Stimulated activated CD4-positive, alpha-beta T cell treated with anti-CD3 and anti-CD28 coated beads, TNF-alpha, amount 100 ng/mL, for 1 hour (primary cell): ENCODE measurements at regions not wholly inside any gene's neighbourhood (a gene's known extent, or its start where the extent isn't known, plus 50 kb on each side); places are given as distances from the start of the nearest gene placed in this dataset.
"Not testable (repeated sequence)": the region's sequence is repeated elsewhere in the genome, so short reads cannot be mapped to it uniquely, and the experiment has no call there.

Experiments used
- DNase-seq, 3 donors: peaks; one replicate each; pipeline ENCODE4 v3.0.0-alpha.2; 2020; ENCODE audit warnings: low read depth in 3 of 3, low spot score in 1 of 3

DNA sequence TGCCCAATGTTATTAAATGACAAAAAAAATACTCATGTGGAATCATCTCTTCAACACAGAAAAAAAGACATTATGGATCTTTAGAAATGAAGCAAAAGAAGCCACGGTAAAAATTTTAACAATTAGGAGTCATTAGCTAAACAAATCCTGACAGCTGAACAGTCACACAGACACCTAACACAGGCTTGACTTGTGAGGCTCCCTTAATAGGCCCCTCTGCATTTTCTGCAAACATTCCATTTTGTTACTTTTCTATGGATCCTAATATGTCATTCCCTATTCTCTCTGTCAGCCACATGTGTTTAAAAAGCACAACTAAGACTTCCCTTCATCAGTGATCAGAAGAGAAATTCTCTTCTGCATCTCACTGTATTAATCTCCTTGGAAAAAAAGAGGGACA is 1331.5 kb downstream of the CDH8 start:
- DNase-seq = no peak

DNA sequence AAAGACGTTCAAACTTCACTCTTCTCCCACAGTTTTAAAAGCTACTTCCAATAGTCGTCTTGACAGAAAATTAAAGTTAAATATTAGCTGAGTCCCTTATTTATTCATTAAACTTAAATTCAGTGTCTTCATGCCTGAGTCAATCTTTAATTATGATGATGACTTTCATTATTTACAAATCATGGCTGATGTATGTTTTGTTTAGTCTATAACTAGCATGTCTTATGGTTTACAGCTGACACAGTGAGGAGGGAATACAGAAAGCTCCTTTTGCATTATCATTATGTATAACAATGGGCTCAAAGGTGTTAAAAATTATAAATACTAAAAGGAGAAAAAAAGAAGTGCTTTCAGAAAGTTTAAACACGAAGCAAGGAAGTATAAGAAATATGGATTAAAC is 1333.1 kb downstream of the CDH8 start:
- DNase-seq = no peak

DNA sequence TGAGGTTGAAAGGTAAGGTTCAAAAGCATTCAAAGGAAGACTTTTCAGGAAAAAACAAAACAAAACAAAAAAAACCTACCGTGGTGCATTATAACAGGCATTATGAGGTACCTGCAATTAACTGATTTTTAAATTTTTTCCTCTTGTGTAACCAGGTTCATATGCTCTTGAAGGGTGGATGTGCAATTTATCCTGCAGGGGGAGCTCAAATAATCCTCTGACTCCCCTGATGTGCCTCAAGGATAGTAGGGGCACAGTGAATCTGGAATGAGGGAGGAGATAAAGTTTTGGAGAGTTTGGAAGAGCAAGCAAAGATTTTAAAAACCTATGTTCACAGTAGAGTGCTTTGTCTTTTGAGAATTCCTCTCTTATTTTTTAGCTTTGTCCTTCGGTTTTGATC is 1349.4 kb downstream of the CDH8 start:
- DNase-seq = no peak

DNA sequence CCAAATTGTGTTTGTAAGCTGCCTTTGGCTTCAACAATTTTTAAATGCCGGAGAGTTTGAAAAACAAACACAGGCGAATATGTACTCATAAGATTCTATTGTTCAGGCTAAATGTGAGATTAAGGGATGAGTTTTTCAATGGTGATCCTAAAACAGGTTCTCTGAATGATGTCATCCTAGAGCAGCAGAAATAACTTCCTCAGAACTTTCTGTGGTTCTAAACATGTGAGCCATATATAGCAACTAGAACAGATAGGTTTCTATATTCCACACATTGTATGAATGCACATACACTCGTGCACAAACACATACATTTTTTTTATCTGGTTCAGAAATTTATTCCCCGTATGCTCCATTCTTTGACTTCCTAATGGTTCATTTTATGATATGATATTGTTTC is 1352.2 kb downstream of the CDH8 start:
- DNase-seq = no peak

DNA sequence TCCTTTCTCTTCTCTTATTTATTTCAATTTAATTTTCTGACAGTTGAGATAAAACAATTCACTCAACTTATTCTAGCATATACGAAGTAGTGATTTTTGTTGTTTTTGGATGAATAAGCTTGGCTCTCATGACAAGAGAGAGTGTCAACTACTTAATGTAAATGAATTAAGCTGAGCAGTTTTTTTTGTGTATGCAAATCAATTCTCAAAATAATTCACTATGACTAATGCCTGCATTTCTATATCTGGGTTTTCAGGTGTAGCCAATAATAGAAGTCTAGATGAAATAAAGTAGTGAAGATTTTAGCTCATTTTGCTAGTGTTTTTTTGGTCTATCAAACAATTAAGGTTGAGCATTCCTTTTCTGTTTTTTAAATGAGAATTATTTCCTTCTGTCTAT is 1354.0 kb downstream of the CDH8 start:
- DNase-seq = no peak

DNA sequence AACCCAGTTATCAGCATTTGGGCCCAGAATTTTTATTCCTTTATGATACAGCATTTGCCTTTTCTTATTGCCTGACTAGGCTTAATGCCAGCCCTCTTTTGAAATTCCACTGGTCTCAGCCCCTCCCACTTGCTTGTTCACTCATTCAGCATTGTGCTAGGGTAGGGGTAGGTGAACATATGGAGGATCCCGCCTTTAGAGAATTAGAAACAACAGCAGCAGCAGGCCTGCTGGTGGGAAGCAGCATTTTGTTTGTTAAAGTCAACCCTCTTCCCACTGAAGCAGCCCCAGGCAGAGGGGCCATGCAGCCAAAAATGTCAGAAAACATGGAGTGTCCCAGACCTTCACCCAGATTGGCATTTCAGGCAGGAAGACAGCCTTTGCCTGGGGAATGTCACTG is 1355.2 kb downstream of the CDH8 start:
- no peak for DNase-seq

DNA sequence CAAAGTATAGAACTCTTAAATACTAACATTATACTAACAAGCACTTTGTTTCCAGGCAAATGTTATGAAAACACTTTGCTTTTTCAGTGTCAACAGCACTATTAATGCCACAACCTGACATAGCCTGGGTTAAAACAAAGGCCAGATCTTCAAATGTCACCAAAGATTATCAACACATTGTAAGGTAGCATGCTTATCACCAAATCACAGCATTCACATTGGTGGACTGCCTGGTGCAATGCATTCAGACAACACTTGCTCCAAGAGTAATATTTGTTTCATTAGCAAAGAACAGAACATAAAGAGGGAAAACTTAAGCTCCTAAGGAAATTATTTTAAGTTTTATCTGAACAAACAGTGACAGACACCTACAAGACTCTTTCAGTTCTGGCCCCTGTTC is 1361.2 kb downstream of the CDH8 start:
- no peak for DNase-seq

DNA sequence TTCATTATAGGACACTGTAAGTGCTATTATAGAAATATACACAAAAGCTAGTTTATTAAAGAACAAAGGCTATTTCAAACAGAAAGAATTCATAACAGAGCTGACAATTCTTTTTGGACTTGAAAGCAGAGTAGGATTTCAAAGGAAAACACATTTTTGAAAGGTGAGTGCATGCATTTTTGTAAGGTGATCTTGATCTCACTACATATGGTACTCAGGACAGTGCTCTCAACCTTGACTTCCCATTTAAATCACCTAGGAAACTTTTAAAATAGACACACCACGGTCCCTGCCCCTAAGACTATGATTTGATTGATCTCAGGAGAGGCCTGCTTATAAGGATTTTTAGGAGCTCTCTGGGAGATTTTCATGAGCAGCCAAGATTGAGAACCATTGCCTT is 1362.0 kb downstream of the CDH8 start:
- no peak for DNase-seq

DNA sequence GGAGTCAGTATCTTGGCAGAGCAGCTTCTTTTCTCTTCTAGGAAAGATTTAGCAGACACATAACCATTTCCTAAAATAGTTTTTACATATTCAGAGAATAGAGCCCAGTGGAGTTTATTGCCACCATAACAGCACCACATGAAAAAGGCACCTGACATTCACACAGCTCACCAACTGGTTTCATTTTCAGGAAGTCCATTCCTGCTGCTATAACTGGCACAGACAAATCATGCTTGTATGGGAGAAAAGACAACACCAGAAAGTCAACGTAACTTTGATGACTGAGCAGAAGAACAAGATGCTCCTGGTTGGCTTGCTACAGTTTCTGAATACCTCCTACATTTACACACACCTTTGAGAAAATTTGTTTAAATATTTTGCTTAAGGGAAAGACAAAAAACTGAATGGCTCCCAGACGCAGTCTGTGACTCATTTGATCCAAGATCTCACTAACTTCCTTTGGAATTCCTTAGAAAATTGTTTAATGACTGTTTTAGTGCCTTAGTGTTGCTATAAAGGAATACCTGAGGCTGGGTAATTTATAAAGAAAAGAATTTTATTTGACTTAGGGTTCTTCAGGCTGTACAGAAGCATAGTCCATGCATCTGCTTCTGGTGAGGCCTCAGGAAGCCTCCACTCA is 1380.6 kb downstream of the CDH8 start:
- no peak for DNase-seq

DNA sequence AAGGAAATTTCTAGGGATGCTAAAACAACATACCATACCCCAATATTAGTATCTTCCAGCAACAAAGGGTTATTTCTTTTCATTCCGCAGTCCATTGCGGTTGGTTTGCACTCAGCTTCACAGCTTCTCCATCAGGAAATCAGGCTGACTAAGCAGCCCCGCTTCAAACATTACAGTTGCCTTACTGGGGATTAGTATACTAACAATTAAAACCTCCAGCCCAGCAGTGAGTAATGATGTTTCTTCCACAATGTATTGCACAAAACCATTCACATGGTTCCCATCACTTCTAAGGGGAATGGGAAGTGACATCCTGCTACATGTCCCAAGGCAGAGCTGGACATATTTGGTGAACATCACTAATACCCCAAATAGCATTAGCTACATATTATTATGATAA is 1384.9 kb downstream of the CDH8 start:
- DNase-seq = no peak

DNA sequence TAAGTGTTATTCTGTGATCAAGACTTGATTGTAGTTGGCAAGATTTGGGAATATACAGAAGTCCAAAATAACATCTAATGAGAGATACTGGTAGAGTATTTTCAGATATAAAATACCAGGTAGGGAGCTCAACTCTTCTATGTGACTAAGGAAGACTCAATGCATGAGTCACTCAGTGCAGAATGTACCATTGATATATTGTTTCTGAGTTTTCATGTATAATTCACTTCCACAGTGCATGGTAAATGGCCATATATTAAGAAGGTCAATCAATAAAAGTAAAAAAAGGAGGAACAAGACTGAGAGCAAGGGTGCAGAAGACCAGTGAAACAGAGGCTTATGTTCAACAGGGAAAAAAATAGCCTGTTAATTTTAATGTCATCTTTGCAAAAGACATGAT is 1387.9 kb downstream of the CDH8 start:
- DNase-seq = no peak

DNA sequence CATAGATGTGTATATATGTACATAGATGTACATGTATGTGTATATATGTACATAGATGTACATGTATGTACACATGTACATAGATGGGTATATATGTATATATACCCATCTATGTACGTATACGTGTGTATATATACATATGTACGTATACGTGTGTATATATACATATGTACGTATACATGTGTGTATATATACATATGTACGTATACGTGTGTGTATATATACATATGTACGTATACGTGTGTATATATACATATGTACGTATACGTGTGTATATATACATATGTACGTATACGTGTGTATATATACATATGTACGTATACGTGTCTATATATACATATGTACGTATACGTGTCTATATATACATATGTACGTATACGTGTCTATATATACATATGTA is 1388.8 kb downstream of the CDH8 start:
- not testable (repeated sequence) for DNase-seq

DNA sequence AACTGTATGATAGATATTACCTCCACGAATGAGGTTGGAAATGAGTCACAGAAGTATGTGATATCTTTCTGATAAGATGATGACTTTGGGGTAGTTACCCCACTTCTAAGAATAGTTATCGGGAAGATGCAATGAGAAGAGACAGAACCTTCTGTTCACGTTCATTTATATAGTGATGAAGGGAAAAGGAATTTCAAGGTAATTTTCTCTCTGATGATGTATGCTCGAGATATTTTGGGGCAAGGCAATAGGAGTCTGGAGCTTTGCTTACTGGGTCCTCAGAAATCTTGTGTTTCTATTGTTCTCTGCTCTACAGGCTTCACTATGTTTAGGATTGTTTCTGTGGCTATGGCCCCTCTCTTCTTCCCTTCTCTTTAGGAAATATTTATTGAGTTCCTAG is 1389.6 kb downstream of the CDH8 start:
- no peak for DNase-seq

DNA sequence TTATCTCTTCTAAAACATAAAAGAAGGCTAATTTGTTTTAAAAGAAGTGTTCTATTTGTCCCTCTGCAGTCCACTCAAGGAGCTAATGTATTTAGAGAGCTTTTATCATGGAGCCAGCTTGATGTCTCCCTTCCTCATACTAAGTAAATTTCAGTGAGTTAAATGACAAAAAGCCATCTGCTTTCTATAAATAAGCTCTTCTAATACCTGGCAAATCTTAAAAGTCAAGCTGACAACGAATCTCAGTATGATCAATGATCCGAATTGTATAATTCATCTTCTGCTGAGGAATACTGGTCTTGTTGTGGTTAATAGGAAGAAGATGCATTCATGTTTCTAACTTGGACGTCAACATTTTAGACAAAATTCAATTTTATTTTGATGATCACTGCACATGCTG is 1390.7 kb downstream of the CDH8 start:
- no peak for DNase-seq

DNA sequence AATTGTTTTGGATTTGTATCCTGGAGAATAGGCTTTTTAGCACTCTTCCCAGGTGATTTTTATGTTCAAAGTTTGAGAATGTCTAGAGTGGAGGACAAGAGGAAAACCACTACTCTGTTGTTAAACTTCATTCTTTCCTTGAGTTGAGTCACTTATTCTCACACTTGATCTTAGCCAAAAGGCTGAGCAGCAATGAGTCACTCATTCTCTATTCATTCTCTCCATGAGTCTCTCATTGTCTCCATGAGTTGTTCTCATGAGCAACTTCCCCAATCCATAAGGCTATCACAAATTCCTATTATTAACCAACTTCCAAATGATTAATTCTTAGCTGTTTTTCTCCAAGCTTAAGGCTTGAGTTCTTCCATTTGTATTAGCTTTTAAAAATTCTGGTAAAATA is 1393.3 kb downstream of the CDH8 start:
- no peak for DNase-seq

DNA sequence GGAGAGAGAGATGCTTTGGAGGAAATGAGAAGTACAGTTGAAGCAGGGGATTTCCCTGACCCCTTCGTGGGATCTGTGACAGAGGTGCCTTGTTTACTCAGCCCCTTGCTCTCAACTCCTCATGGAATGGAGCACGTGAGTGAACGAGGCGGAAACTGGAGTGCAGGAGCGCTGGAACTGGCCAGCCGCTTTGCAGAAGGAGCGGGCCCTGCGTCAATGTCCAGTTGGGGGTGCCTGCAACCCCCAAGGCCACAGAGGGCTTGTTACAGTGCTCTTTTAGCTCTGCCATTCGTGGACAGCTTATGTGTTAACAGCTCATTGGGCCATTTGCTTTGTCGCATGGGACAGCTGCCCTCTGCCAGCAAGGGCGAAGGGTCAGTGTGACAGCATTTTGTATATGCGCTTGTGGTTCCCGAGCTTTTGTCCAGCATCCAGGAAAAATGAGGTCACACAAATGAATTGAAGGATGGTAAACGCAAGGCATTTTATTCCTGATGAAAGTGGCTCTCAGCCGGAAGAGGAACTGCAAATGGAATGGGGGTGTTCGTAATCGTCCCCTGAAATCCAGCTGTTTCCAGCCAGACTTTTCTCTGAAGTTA is 1395.1 kb downstream of the CDH8 start:
- DNase-seq = no peak

DNA sequence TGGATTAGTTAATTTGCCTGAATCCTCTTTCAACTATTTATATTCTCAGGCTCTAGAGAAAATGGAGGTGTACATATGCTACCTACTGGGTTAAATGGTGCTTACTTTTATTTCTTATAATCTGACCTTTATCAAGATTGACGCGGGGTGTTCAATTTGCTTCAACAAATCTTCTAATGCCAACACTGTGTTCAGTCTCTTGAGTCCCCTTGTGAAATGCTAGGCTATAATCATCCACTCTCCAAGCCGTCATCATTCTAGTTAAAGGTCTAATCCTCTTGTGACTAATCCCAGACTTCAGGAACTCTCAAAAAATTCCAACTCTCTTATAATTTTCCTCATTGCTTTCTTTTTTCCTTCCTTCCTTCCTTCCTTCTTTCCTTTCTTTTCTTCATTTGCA is 1396.2 kb downstream of the CDH8 start:
- no peak for DNase-seq

DNA sequence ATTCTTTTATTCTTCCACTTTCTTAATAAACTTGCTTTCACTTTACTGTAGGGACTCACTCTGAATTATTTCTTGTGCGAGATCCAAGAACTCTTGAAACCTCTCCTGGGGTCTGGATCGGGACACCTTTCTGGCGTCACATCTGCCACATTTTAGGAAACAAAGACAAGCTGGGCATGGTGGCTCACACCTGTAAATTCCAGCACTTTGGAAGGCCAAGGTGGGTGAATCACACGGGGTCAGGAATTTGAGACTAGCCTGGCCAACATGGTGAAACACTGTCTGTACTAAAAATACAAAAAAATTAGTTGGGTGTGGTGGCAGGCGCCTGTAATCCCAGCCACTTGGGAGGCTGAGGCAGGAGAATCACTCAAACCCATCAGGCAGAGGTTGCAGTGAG is 1399.6 kb downstream of the CDH8 start:
- DNase-seq = not testable (repeated sequence)

DNA sequence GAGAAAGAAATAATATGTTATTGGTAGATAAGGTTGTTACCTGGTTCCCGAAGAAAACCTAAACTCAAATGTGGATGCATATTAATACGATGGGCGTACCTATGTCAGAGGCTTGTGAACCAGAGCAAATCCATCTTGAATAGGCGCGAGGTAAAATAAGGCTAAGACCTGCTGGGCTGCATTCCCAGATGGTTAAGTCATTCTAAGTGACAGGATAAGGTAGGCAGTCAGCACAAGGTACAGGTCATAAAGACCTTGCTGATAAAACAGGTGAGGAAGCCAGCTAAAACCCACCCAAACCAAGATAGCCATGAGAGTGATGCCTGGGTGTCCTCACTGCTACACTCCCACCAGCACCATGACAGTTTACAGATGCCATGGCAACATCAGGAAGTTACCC is 1400.1 kb downstream of the CDH8 start:
- no peak for DNase-seq

DNA sequence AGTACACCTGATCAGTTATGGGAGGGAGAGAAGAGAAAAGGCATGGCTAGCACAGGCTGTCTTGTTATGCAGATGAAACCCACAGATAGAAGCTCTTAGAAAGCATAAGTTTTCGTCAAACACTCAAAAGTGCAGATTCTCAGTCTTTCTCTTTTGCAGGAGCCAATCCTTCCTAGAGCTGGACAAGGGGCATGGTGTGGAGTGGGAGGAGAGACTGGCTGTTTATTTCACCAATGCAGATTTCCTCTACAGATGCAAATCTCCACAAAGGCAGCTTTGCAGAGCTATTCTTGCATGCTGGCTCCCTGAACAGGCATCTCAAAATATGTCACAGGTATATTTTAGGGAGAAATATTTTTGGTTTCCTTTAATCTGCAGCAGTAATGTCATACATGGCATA is 1400.7 kb downstream of the CDH8 start:
- DNase-seq = no peak

DNA sequence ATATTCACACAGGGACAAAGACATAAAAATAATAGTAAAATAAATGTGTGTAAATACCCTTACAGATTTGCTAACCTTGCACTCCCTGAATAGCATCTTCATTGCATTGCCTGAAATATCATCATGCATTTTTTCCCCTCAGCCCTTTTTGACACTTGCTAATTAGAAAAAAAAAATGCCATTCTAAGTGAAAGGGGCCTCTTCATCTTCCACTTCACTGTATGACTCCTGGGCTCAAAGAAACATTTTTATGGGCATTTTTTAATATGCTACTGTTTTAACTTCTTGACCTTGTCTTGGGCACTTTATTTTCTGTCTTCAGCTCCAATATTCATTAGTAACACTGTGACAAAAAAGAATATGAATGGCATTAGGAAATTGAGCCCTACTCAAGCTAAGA is 1424.4 kb downstream of the CDH8 start:
- no peak for DNase-seq

DNA sequence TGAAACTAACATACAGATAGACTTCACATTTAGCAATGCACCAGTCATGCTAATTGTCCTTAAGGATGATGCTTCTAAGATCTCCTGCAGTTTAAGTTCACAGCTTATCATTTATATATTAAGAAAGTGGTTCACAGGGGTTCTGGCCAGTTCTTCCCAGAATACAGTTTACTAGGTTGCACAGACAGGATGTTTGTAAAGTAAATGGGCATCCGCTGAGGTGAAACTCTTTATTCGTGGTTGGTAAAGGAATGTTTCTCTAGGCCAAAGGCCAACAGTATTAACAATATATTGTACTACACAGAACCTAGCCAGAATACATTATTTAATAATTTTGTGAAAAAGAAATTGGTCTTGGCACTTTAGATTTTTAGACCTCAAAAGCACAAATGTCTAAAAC is 1427.3 kb downstream of the CDH8 start:
- DNase-seq = no peak

DNA sequence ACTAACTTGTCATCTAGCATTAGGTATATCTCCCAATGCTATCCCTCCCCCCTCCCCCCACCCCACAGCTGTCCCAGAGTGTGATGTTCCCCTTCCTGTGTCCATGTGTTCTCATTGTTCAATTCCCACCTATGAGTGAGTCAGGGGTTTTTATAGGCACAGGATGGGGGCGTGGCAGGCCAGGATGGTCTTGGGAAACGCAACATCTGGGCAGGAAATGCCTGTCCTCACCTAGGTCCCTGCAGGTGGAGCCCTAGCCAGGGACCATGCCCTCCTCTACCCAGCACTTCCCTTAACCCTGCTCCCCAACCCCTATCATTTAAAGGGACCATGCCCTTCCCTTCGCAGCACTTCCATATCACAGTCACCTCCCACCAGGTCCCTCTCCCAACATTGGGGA is 1430.6 kb downstream of the CDH8 start:
- DNase-seq = not testable (repeated sequence)
